Keratinocyte (primary cell): ENCODE measurements at regions not wholly inside any gene's neighbourhood (a gene's known extent, or its start where the extent isn't known, plus 50 kb on each side); places are given as distances from the start of the nearest gene placed in this dataset.

Source experiments
- DNase-seq: peaks from one replicate; pipeline ENCODE4 v3.0.0-alpha.2; 2011; ENCODE audit warnings: low read depth, missing footprints, low spot score
- FAIRE-seq: peaks from 2 replicates; lab custom pipeline; 2011; peaks lifted over from hg19 to GRCh38; lab: Jason Lieb, UNC
- H2AFZ ChIP-seq: 2 replicates; pipeline ENCODE4 v1.6.0; 2012; ENCODE audit warnings: low read length, control low read depth, inconsistent platforms; ENCODE audit not compliant: control insufficient read depth
- H3K27ac ChIP-seq: 2 replicates; pipeline ENCODE4 v1.5.1; 2011; ENCODE audit warnings: low read length; ENCODE audit not compliant: control insufficient read depth, insufficient read depth
- H3K27me3 ChIP-seq: 3 replicates; pipeline ENCODE4 v1.6.0; 2011; ENCODE audit warnings: low read length; ENCODE audit not compliant: control insufficient read depth, insufficient read depth; ENCODE audit errors: extremely low read depth
- H3K36me3 ChIP-seq, 2 experiments: 2 replicates in 1 of 2; 3 replicates in 1 of 2; pipeline ENCODE4 v1.5.1; 2011; ENCODE audit warnings: low read length in 2 of 2, mild to moderate bottlenecking in 1 of 2; ENCODE audit not compliant: control insufficient read depth in 2 of 2, insufficient read depth in 2 of 2; ENCODE audit errors: extremely low read depth in 1 of 2
- H3K4me1 ChIP-seq: 3 replicates; pipeline ENCODE4 v1.5.1; 2011; ENCODE audit warnings: low read length; ENCODE audit not compliant: control insufficient read depth, insufficient read depth; ENCODE audit errors: extremely low read depth
- H3K4me2 ChIP-seq: 3 replicates; pipeline ENCODE4 v1.6.0; 2011; ENCODE audit warnings: low read depth, low read length; ENCODE audit not compliant: control insufficient read depth, insufficient read depth; ENCODE audit errors: extremely low read depth
- H3K4me3 ChIP-seq, 3 experiments: fragments of 200-600 bp in 1 of 3; sonication (generic) in 1 of 3; 2 replicates in 2 of 3; 3 replicates in 1 of 3; pipeline ENCODE4 v1.5.1; 2011 to 2016; ENCODE audit warnings: low read length in 3 of 3, mild to moderate bottlenecking in 3 of 3, control low read depth in 2 of 3, inconsistent platforms in 1 of 3, low read depth in 1 of 3, mixed read lengths in 1 of 3, mixed run types in 1 of 3, moderate library complexity in 1 of 3; ENCODE audit not compliant: control insufficient read depth in 2 of 3, insufficient read depth in 2 of 3; ENCODE audit errors: extremely low read depth in 1 of 3
- H3K79me2 ChIP-seq: 2 replicates; pipeline ENCODE4 v1.6.0; 2012; ENCODE audit warnings: low read length; ENCODE audit not compliant: control insufficient read depth, insufficient read depth
- H3K9ac ChIP-seq: 3 replicates; pipeline ENCODE4 v1.6.0; 2011; ENCODE audit warnings: low read length; ENCODE audit not compliant: control insufficient read depth, insufficient read depth; ENCODE audit errors: extremely low read depth
- H3K9me1 ChIP-seq: 3 replicates; pipeline ENCODE4 v1.6.0; 2011; ENCODE audit warnings: low read length; ENCODE audit not compliant: control insufficient read depth, insufficient read depth; ENCODE audit errors: extremely low read depth
- H3K9me3 ChIP-seq: 2 replicates; pipeline ENCODE4 v1.5.1; 2012; ENCODE audit warnings: low read depth, low read length; ENCODE audit not compliant: control insufficient read depth
- H4K20me1 ChIP-seq: 3 replicates; pipeline ENCODE4 v1.6.0; 2011; ENCODE audit warnings: low read length; ENCODE audit not compliant: control insufficient read depth, insufficient read depth; ENCODE audit errors: extremely low read depth
- CTCF ChIP-seq, 3 experiments: IDR thresholded peaks in 1 of 3; conservative IDR thresholded peaks in 1 of 3; optimal IDR thresholded peaks in 1 of 3; 2 replicates in 2 of 3; 3 replicates in 1 of 3; pipeline versions ENCODE3 to v1.5.1; 2011; ENCODE audit warnings: low read length in 3 of 3, mild to moderate bottlenecking in 3 of 3, moderate library complexity in 2 of 3, control low read depth in 1 of 3, inconsistent platforms in 1 of 3; ENCODE audit not compliant: insufficient read depth in 2 of 3; ENCODE audit errors: extremely low read depth in 1 of 3
- EZH2 ChIP-seq: IDR thresholded peaks from one replicate; pipeline ENCODE4 v1.6.1; 2012; ENCODE audit warnings: inconsistent platforms, mild to moderate bottlenecking, low read length, moderate library complexity
- dilution Hi-C: fragments of 300-500 bp; cut with MboI; formaldehyde crosslinking; loops from one replicate; pipeline ENCODE4 v1.7.0; 2020; ENCODE audit warnings: low sequenced_read_pairs; ENCODE audit not compliant: extremely low pct_ligation_motif_present

- Histone ChIP-seq H3K27ac (no peak overlapping the region), H3K27me3 (no peaks in the 10 kb centered on the region), H3K36me3 (no peaks in the 10 kb centered on the region), H3K9me1 (no peaks in the 10 kb centered on the region), H3K4me2 (no peak overlapping the region), H3K79me2 (no peaks in the 10 kb centered on the region), H2AFZ (no peak overlapping the region), H3K4me1 (no peaks in the 10 kb centered on the region), H3K9me3 (no peaks in the 10 kb centered on the region), H3K4me3 (no peak overlapping the region), H4K20me1 (no peaks in the 10 kb centered on the region), H3K9ac (no peak overlapping the region)
- FAIRE-seq = no peak
- TF ChIP-seq EZH2 (no peak), CTCF (optimal IDR thresholded peaks at IDR 0.05 in 1 of 3, IDR thresholded peaks at IDR 0.05 in 1 of 3, conservative IDR thresholded peaks at IDR 0.05 in 1 of 3; ENCODE audit: extremely low read depth in 1 of 3, insufficient read depth in 2 of 3, low read length in 3 of 3) (no peak)
- no peak for DNase-seq
- dilution Hi-C loops = no loop called here
Observed at GRCh38 chr7:51706851-51707250, 390.2 kb upstream of the COBL start.

- Histone ChIP-seq H3K9ac (no peak overlapping the region), H3K27me3 (no peaks in the 10 kb centered on the region), H3K9me1 (no peaks in the 10 kb centered on the region), H3K79me2 (no peaks in the 10 kb centered on the region), H3K4me3 (no peak overlapping the region), H2AFZ (no peak overlapping the region), H3K4me2 (no peak overlapping the region), H3K9me3 (no peaks in the 10 kb centered on the region), H3K36me3 (no peaks in the 10 kb centered on the region), H4K20me1 (no peaks in the 10 kb centered on the region), H3K27ac (no peak overlapping the region), H3K4me1 (no peaks in the 10 kb centered on the region)
- no peak for TF ChIP-seq EZH2
- TF ChIP-seq CTCF (optimal IDR thresholded peaks at IDR 0.05 in 1 of 3, IDR thresholded peaks at IDR 0.05 in 1 of 3, conservative IDR thresholded peaks at IDR 0.05 in 1 of 3; ENCODE audit: extremely low read depth in 1 of 3, insufficient read depth in 2 of 3, low read length in 3 of 3) = no peak
- DNase-seq (no peak), FAIRE-seq (no peak)
- dilution Hi-C loops = no loop called here
Observed at GRCh38 chr7:51705701-51706100, 389.1 kb upstream of the COBL start.
